ENCODE measurements at regions not wholly inside any gene's neighbourhood (a gene's known extent, or its start where the extent isn't known, plus 50 kb on each side); places are given as distances from the start of the nearest gene placed in this dataset.

GRCh38 chr11:90564531-90564930 is 341.7 kb upstream of the CHORDC1 start:
- no peak for TF ChIP-seq NFIC (IDR thresholded peaks at IDR 0.05)
- TF ChIP-seq EP300 (IDR thresholded peaks at IDR 0.05; ENCODE audit: borderline replicate concordance) = no peak
- no peak for TF ChIP-seq ZBTB7A (IDR thresholded peaks at IDR 0.05; ENCODE audit: low read depth)
- no peak for TF ChIP-seq CEBPB (IDR thresholded peaks at IDR 0.05)
- no peak for TF ChIP-seq MAX (IDR thresholded peaks at IDR 0.05)
- no peak for TF ChIP-seq RAD21 (IDR thresholded peaks at IDR 0.05; ENCODE audit: low read depth)
- no peak for TF ChIP-seq YY1 (IDR thresholded peaks at IDR 0.05; ENCODE audit: low read depth)
- TF ChIP-seq TAF1 (IDR thresholded peaks at IDR 0.05; ENCODE audit: low read depth) = no peak
- no peak for TF ChIP-seq REST (IDR thresholded peaks at IDR 0.05; ENCODE audit: low read depth)
- TF ChIP-seq CREB1 (IDR thresholded peaks at IDR 0.05; ENCODE audit: low read depth) = no peak

Data from Ishikawa (cell line).